ENCODE measurements at regions not wholly inside any gene's neighbourhood (a gene's known extent, or its start where the extent isn't known, plus 50 kb on each side); places are given as distances from the start of the nearest gene placed in this dataset.
"Not testable (repeated sequence)": the region's sequence is repeated elsewhere in the genome, so short reads cannot be mapped to it uniquely, and the experiment has no call there.

GRCh38 chr4:135429528-135429927 lies 1227.9 kb upstream of the PABPC4L start:
- DNase-seq, result no peak
- H3K36me3 ChIP-seq, result no peaks in the 10 kb centered on the region
- no peak for ATAC-seq (ENCODE audit: low FRiP score in 2 of 2)
- no peak overlapping the region for H3K27ac ChIP-seq
- no peak overlapping the region for H3K4me3 ChIP-seq
- TF ChIP-seq CTCF (IDR thresholded peaks at IDR 0.05), result no peak
- no peak for TF ChIP-seq POLR2A (IDR thresholded peaks at IDR 0.05)
- no peak for TF ChIP-seq EP300 (IDR thresholded peaks at IDR 0.05)
- TF ChIP-seq POLR2AphosphoS5 (IDR thresholded peaks at IDR 0.05), result no peak
- no peaks in the 10 kb centered on the region for H3K4me1 ChIP-seq
- H3K27me3 ChIP-seq, result no peaks in the 10 kb centered on the region
- no peaks in the 10 kb centered on the region for H3K9me3 ChIP-seq
- WGBS, 2 donors, result 81 to 96% methylated on average over 1 of the region's 1 CpG

GRCh38 chr4:135418353-135418752 lies 1216.8 kb upstream of the PABPC4L start:
- no peaks in the 10 kb centered on the region for H3K27me3 ChIP-seq
- no peaks in the 10 kb centered on the region for H3K4me1 ChIP-seq
- DNase-seq (no peak), ATAC-seq (ENCODE audit: low FRiP score in 2 of 2) (no peak)
- 90 to 94% methylated on average over 1 of the region's 1 CpG for WGBS, 2 donors
- no peak overlapping the region for H3K4me3 ChIP-seq
- no peaks in the 10 kb centered on the region for H3K36me3 ChIP-seq
- no peak overlapping the region for H3K27ac ChIP-seq
- TF ChIP-seq POLR2AphosphoS5 (IDR thresholded peaks at IDR 0.05) (no peak), EP300 (IDR thresholded peaks at IDR 0.05) (no peak), POLR2A (IDR thresholded peaks at IDR 0.05) (no peak), CTCF (IDR thresholded peaks at IDR 0.05) (no peak)
- H3K9me3 ChIP-seq, result no peaks in the 10 kb centered on the region

GRCh38 chr4:135412213-135412612 lies 1210.6 kb upstream of the PABPC4L start:
- Histone ChIP-seq H3K4me1 (no peaks in the 10 kb centered on the region), H3K36me3 (no peaks in the 10 kb centered on the region), H3K27me3 (no peaks in the 10 kb centered on the region), H3K27ac (no peak overlapping the region), H3K9me3 (peaks cover 0 to 4% (median 0%) of the 10 kb centered on the region in 4 donors), H3K4me3 (no peak overlapping the region)
- no peak for TF ChIP-seq POLR2AphosphoS5 (IDR thresholded peaks at IDR 0.05)
- no peak for TF ChIP-seq POLR2A (IDR thresholded peaks at IDR 0.05)
- no peak for TF ChIP-seq CTCF (IDR thresholded peaks at IDR 0.05)
- TF ChIP-seq EP300 (IDR thresholded peaks at IDR 0.05), result no peak
- 63 to 77% methylated on average over 4 of the region's 4 CpGs for WGBS, 2 donors
- no peak for DNase-seq
- ATAC-seq (ENCODE audit: low FRiP score in 2 of 2), result no peak

GRCh38 chr4:135411251-135411650 lies 1209.7 kb upstream of the PABPC4L start:
- Histone ChIP-seq H3K27ac (no peak overlapping the region), H3K4me1 (no peaks in the 10 kb centered on the region), H3K36me3 (no peaks in the 10 kb centered on the region), H3K9me3 (peaks cover 0 to 9% (median 0%) of the 10 kb centered on the region in 4 donors), H3K27me3 (no peaks in the 10 kb centered on the region), H3K4me3 (no peak overlapping the region)
- DNase-seq (no peak), ATAC-seq (ENCODE audit: low FRiP score in 2 of 2) (no peak)
- TF ChIP-seq CTCF (IDR thresholded peaks at IDR 0.05) (no peak), POLR2A (IDR thresholded peaks at IDR 0.05) (no peak), EP300 (IDR thresholded peaks at IDR 0.05) (no peak), POLR2AphosphoS5 (IDR thresholded peaks at IDR 0.05) (no peak)
- 70 to 76% methylated on average over 2 of the region's 2 CpGs for WGBS, 2 donors

- DNase-seq; H3K4me1 ChIP-seq; ATAC-seq (ENCODE audit: low FRiP score in 2 of 2); H3K36me3 ChIP-seq; H3K4me3 ChIP-seq; H3K27ac ChIP-seq; H3K27me3 ChIP-seq: not testable (repeated sequence)
- 80 to 91% methylated on average over 4 of the region's 4 CpGs for WGBS, 2 donors
- peaks cover 0 to 21% (median 0%) of the 10 kb centered on the region in 4 donors for H3K9me3 ChIP-seq
Observed at GRCh38 chr4:135409261-135409660, 1207.7 kb upstream of the PABPC4L start.

Data from upper lobe of left lung (tissue), 6 donors.